Vagina (tissue), 2 donors: ENCODE measurements at regions not wholly inside any gene's neighbourhood (a gene's known extent, or its start where the extent isn't known, plus 50 kb on each side); places are given as distances from the start of the nearest gene placed in this dataset.

ENCODE experiments used
- CTCF ChIP-seq, 3 experiments: fragments of 450-650 bp in 2 of 3; fragments of 200-600 bp in 1 of 3; sonication (generic) in 1 of 3; IDR thresholded peaks; one replicate each; pipeline ENCODE4 v1.5.1; 2017 to 2019; ENCODE audit warnings: antibody characterized with exemption in 3 of 3, mild to moderate bottlenecking in 2 of 3, moderate library complexity in 2 of 3
- POLR2A ChIP-seq, 2 donors: fragments of 450-650 bp; IDR thresholded peaks; one replicate each; pipeline ENCODE4 v1.6.1; 2017; ENCODE audit warnings: antibody characterized with exemption in 2 of 2, mild to moderate bottlenecking in 2 of 2, moderate library complexity in 2 of 2

- TF ChIP-seq CTCF (IDR thresholded peaks at IDR 0.05) (no peak), POLR2A (IDR thresholded peaks at IDR 0.05) (no peak)
Observed at GRCh38 chr11:42034826-42035225, 575.4 kb upstream of the LRRC4C start.
